ENCODE measurements at regions not wholly inside any gene's neighbourhood (a gene's known extent, or its start where the extent isn't known, plus 50 kb on each side); places are given as distances from the start of the nearest gene placed in this dataset.

- no peak for TF ChIP-seq CTCF (IDR thresholded peaks at IDR 0.05; ENCODE audit: control extremely low read depth, extremely low read depth, low read depth, missing control alignments)
- CTCF ChIA-PET = no interaction called here
- no peak for DNase-seq (ENCODE audit: extremely low spot score)
- POLR2A ChIA-PET = no interaction called here
Measured at GRCh38 chr11:134794192-134794591, 382.1 kb upstream of the B3GAT1 start.

GRCh38 chr11:134792677-134793076, 380.6 kb upstream of the B3GAT1 start:
- DNase-seq (ENCODE audit: extremely low spot score) = no peak
- ChIA-PET POLR2A (no interaction called here), CTCF (interaction anchor here (1.0 kb wide), 2 partner anchors 29 to 273 kb away, joined by 3 read pairs; no protein-coding TSS in a partner anchor)
- TF ChIP-seq CTCF (IDR thresholded peaks at IDR 0.05; ENCODE audit: control extremely low read depth, extremely low read depth, low read depth, missing control alignments) = no peak

GRCh38 chr11:134792044-134792443, 380.0 kb upstream of the B3GAT1 start:
- no peak for TF ChIP-seq CTCF (IDR thresholded peaks at IDR 0.05; ENCODE audit: control extremely low read depth, extremely low read depth, low read depth, missing control alignments)
- POLR2A ChIA-PET = no interaction called here
- CTCF ChIA-PET = interaction anchor here (1.0 kb wide), 2 partner anchors 30 to 272 kb away, joined by 3 read pairs; no protein-coding TSS in a partner anchor
- no peak for DNase-seq (ENCODE audit: extremely low spot score)

- ChIA-PET CTCF (no interaction called here), POLR2A (no interaction called here)
- DNase-seq (ENCODE audit: extremely low spot score) = no peak
- no peak for TF ChIP-seq CTCF (IDR thresholded peaks at IDR 0.05; ENCODE audit: control extremely low read depth, extremely low read depth, low read depth, missing control alignments)
Measured at GRCh38 chr11:134791102-134791501, 379.1 kb upstream of the B3GAT1 start.

GRCh38 chr11:134789104-134789503, 377.1 kb upstream of the B3GAT1 start:
- no peak for TF ChIP-seq CTCF (IDR thresholded peaks at IDR 0.05; ENCODE audit: control extremely low read depth, extremely low read depth, low read depth, missing control alignments)
- POLR2A ChIA-PET = no interaction called here
- CTCF ChIA-PET = no interaction called here
- DNase-seq (ENCODE audit: extremely low spot score) = no peak

GRCh38 chr11:134786636-134787035, 374.6 kb upstream of the B3GAT1 start:
- POLR2A ChIA-PET = no interaction called here
- TF ChIP-seq CTCF (IDR thresholded peaks at IDR 0.05; ENCODE audit: control extremely low read depth, extremely low read depth, low read depth, missing control alignments) = no peak
- DNase-seq (ENCODE audit: extremely low spot score) = no peak
- CTCF ChIA-PET = no interaction called here

Measured in GM10248 (cell line).